ENCODE measurements at regions not wholly inside any gene's neighbourhood (a gene's known extent, or its start where the extent isn't known, plus 50 kb on each side); places are given as distances from the start of the nearest gene placed in this dataset.
A peak's percentile ranks its signal among the peaks of the same experiment; 100 is the strongest.

DNA sequence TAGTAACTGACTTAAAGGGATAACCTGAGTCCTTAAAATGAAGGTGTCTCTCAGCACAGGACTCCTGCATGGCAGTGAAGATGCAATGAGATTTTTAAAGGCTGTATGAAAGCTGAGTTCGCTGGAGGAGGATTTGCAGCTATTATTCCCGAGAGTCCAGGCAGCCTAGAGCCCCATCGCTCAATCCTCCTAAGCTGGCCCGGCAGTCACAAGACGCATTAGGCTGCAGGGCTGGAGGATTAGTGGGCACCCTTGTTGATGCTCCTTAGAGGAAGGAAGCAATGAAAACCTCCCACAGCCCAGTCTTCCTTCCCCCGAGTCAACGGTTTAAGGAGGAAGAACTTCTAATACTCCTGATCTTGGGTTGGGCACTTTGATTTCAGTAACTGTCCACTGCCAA is 239.5 kb downstream of the EFNB2 start:
- Mint-ChIP-seq H3K27me3 (no peaks in the 10 kb centered on the region), H3K27ac (no peak overlapping the region), H3K4me1 (no peaks in the 10 kb centered on the region), H3K36me3 (no peaks in the 10 kb centered on the region), H3K9me3 (peaks cover 0 to 3% (median 0%) of the 10 kb centered on the region in 7 donors), H3K4me3 (no peak overlapping the region)
- Histone ChIP-seq H3K27ac (ENCODE audit: insufficient read depth, low read length, poor library complexity, severe bottlenecking) (no peak overlapping the region), H3K9me3 (ENCODE audit: control insufficient read depth in 2 of 2, low read length in 2 of 2) (no peaks in the 10 kb centered on the region), H3K4me1 (ENCODE audit: control insufficient read depth, insufficient read depth, low read length, poor library complexity, severe bottlenecking) (no peaks in the 10 kb centered on the region), H3K27me3 (ENCODE audit: control insufficient read depth, insufficient read depth, low read length) (no peaks in the 10 kb centered on the region), H3K36me3 (ENCODE audit: control insufficient read depth, insufficient read depth, low read length) (no peaks in the 10 kb centered on the region), H3K4me3 (ENCODE audit: low read depth, low read length) (no peak overlapping the region)
- ATAC-seq (ENCODE audit: low read depth in 2 of 2) = no peak
- DNase-seq = no peak

DNA sequence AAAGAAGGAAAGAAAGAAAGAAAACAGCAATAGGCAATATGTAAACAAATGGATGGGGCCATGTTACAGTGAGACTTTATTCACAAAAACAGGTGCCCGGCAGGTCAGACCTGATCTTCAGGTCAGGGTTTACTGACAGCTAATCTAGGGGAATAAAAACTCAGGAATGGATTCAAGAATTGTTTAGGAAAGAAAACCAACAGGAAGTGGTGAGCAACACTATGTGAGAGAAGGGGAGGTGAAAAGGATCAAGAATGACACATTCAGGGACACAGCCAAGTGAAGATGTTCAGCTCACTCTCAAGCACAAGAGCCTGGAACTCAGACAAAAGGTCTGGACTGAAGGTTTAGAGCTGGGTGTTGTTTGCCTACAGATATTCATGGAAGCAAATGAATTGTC is 244.5 kb downstream of the EFNB2 start:
- Mint-ChIP-seq H3K36me3 (no peaks in the 10 kb centered on the region), H3K27ac (peak overlapping the region in 1 of 3 donors; percentile 9), H3K9me3 (peaks cover 0 to 4% (median 0%) of the 10 kb centered on the region in 7 donors), H3K4me1 (no peaks in the 10 kb centered on the region), H3K4me3 (no peak overlapping the region), H3K27me3 (peaks cover 5% of the 10 kb centered on the region)
- DNase-seq (no peak), ATAC-seq (ENCODE audit: low read depth in 2 of 2) (no peak)
- no peaks in the 10 kb centered on the region for H3K9me3 ChIP-seq (ENCODE audit: control insufficient read depth in 2 of 2, low read length in 2 of 2)
- no peak overlapping the region for H3K27ac ChIP-seq (ENCODE audit: insufficient read depth, low read length, poor library complexity, severe bottlenecking)
- no peak overlapping the region for H3K4me3 ChIP-seq (ENCODE audit: low read depth, low read length)
- no peaks in the 10 kb centered on the region for H3K27me3 ChIP-seq (ENCODE audit: control insufficient read depth, insufficient read depth, low read length)
- no peaks in the 10 kb centered on the region for H3K36me3 ChIP-seq (ENCODE audit: control insufficient read depth, insufficient read depth, low read length)
- no peaks in the 10 kb centered on the region for H3K4me1 ChIP-seq (ENCODE audit: control insufficient read depth, insufficient read depth, low read length, poor library complexity, severe bottlenecking)

DNA sequence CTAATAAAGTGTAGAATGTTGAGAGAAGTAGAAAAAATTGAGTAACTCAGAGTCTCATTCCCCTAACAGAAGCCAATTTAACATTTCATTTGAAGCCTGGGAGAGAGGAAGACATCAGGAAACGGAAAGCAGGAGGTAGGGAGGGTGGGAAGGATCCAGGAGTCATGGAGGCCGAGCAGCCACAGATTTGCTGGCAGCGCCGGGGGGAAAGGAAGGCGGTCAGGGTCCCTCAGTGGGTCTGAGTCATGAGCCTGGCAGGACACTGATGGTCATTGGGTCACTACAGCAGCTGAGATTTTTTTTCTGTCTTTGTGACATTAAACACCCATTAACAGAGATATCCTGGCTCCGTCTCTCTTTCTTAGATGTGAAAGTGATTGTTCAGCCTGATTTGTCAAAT is 248.1 kb downstream of the EFNB2 start:
- Mint-ChIP-seq H3K4me1 (no peaks in the 10 kb centered on the region), H3K4me3 (no peak overlapping the region), H3K9me3 (peaks cover 0 to 4% (median 0%) of the 10 kb centered on the region in 7 donors), H3K36me3 (no peaks in the 10 kb centered on the region), H3K27me3 (peaks cover 5% of the 10 kb centered on the region), H3K27ac (no peak overlapping the region)
- Histone ChIP-seq H3K9me3 (ENCODE audit: control insufficient read depth in 2 of 2, low read length in 2 of 2) (no peaks in the 10 kb centered on the region), H3K4me3 (ENCODE audit: low read depth, low read length) (no peak overlapping the region), H3K27me3 (ENCODE audit: control insufficient read depth, insufficient read depth, low read length) (no peaks in the 10 kb centered on the region), H3K27ac (ENCODE audit: insufficient read depth, low read length, poor library complexity, severe bottlenecking) (no peak overlapping the region), H3K4me1 (ENCODE audit: control insufficient read depth, insufficient read depth, low read length, poor library complexity, severe bottlenecking) (no peaks in the 10 kb centered on the region), H3K36me3 (ENCODE audit: control insufficient read depth, insufficient read depth, low read length) (no peaks in the 10 kb centered on the region)
- no peak for DNase-seq
- ATAC-seq (ENCODE audit: low read depth in 2 of 2) = no peak

DNA sequence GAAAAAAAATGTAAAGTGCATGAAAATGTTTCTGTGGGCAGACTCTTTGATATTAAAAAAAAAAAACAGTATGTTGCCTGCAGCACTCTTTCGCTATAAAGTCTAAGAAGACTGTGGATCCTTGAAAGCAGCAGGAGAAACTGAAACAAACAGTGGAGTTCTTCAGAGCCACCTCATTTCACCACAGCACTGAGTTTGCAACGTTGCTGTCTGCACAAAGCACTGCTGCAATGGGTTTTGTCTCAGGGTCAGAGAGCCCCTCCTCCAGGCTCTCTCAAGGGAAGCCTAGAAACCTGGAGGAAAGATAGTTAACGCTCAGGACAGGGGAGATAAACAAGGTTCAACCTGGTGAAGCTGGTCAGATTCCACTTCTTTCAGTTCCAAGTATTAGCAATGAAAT is 248.7 kb downstream of the EFNB2 start:
- H3K27ac Mint-ChIP-seq = no peak overlapping the region
- ATAC-seq (ENCODE audit: low read depth in 2 of 2) (no peak), DNase-seq (no peak)
- Histone ChIP-seq H3K4me3 (ENCODE audit: low read depth, low read length) (no peak overlapping the region), H3K36me3 (ENCODE audit: control insufficient read depth, insufficient read depth, low read length) (no peaks in the 10 kb centered on the region), H3K4me1 (ENCODE audit: control insufficient read depth, insufficient read depth, low read length, poor library complexity, severe bottlenecking) (no peaks in the 10 kb centered on the region), H3K27me3 (ENCODE audit: control insufficient read depth, insufficient read depth, low read length) (no peaks in the 10 kb centered on the region), H3K9me3 (ENCODE audit: control insufficient read depth in 2 of 2, low read length in 2 of 2) (no peaks in the 10 kb centered on the region), H3K27ac (ENCODE audit: insufficient read depth, low read length, poor library complexity, severe bottlenecking) (no peak overlapping the region)
- no peaks in the 10 kb centered on the region for H3K36me3 Mint-ChIP-seq
- H3K9me3 Mint-ChIP-seq = peaks cover 0 to 4% (median 0%) of the 10 kb centered on the region in 7 donors
- H3K4me3 Mint-ChIP-seq = no peak overlapping the region
- peaks cover 5% of the 10 kb centered on the region for H3K27me3 Mint-ChIP-seq
- no peaks in the 10 kb centered on the region for H3K4me1 Mint-ChIP-seq

DNA sequence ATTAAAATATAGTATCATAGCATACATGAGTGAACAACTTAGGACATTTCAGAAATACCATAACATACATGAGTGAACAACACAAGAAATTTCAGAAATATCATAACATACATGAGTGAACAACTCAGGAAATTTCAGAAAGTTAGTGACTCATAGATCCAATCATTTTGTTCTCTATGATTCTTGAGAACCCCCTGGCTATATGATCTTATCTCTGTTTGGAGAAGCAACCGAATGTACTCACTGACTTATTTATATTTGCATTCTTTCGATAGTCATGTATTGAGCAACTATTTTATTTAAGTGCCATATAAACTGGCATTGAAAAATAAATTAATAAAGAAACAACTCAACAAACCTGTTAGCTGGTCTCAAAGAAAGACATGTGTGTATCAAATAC is 251.1 kb downstream of the EFNB2 start:
- Mint-ChIP-seq H3K27me3 (no peaks in the 10 kb centered on the region), H3K36me3 (no peaks in the 10 kb centered on the region), H3K9me3 (peaks cover 0 to 8% (median 0%) of the 10 kb centered on the region in 7 donors), H3K4me3 (no peak overlapping the region), H3K4me1 (no peaks in the 10 kb centered on the region), H3K27ac (no peak overlapping the region)
- DNase-seq = no peak
- H3K9me3 ChIP-seq (ENCODE audit: control insufficient read depth in 2 of 2, low read length in 2 of 2) = no peaks in the 10 kb centered on the region
- no peak for ATAC-seq (ENCODE audit: low read depth in 2 of 2)
- H3K4me1 ChIP-seq (ENCODE audit: control insufficient read depth, insufficient read depth, low read length, poor library complexity, severe bottlenecking) = no peaks in the 10 kb centered on the region
- H3K27me3 ChIP-seq (ENCODE audit: control insufficient read depth, insufficient read depth, low read length) = no peaks in the 10 kb centered on the region
- H3K4me3 ChIP-seq (ENCODE audit: low read depth, low read length) = no peak overlapping the region
- H3K27ac ChIP-seq (ENCODE audit: insufficient read depth, low read length, poor library complexity, severe bottlenecking) = no peak overlapping the region
- no peaks in the 10 kb centered on the region for H3K36me3 ChIP-seq (ENCODE audit: control insufficient read depth, insufficient read depth, low read length)

DNA sequence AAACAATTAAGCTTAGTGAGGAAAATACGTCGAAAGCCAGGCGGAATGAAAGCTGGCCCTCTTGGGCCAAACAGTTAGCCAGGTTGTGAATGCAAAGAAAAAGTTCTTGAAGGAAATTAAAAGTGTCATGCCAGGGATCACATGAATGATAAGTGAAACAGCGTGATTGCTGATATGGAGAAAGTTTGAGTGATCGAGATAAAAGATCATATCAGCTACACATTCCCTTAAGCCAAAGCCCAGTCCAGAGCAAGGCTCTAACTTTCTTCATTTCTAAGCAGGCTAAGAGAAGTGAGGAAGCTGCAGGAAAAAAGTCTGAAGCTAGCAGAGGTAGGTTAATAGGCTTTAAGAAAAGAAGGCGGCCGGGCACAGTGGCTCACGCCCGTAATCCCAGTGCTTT is 254.0 kb downstream of the EFNB2 start:
- no peak overlapping the region for H3K27ac ChIP-seq (ENCODE audit: insufficient read depth, low read length, poor library complexity, severe bottlenecking)
- ATAC-seq (ENCODE audit: low read depth in 2 of 2) = no peak
- no peaks in the 10 kb centered on the region for H3K27me3 ChIP-seq (ENCODE audit: control insufficient read depth, insufficient read depth, low read length)
- peaks cover 0 to 5% (median 0%) of the 10 kb centered on the region in 7 donors for H3K9me3 Mint-ChIP-seq
- H3K4me3 ChIP-seq (ENCODE audit: low read depth, low read length) = no peak overlapping the region
- no peaks in the 10 kb centered on the region for H3K36me3 ChIP-seq (ENCODE audit: control insufficient read depth, insufficient read depth, low read length)
- H3K27ac Mint-ChIP-seq = no peak overlapping the region
- no peaks in the 10 kb centered on the region for H3K9me3 ChIP-seq (ENCODE audit: control insufficient read depth in 2 of 2, low read length in 2 of 2)
- H3K4me1 Mint-ChIP-seq = no peaks in the 10 kb centered on the region
- no peak overlapping the region for H3K4me3 Mint-ChIP-seq
- no peak for DNase-seq
- no peaks in the 10 kb centered on the region for H3K36me3 Mint-ChIP-seq
- no peaks in the 10 kb centered on the region for H3K27me3 Mint-ChIP-seq
- H3K4me1 ChIP-seq (ENCODE audit: control insufficient read depth, insufficient read depth, low read length, poor library complexity, severe bottlenecking) = no peaks in the 10 kb centered on the region

DNA sequence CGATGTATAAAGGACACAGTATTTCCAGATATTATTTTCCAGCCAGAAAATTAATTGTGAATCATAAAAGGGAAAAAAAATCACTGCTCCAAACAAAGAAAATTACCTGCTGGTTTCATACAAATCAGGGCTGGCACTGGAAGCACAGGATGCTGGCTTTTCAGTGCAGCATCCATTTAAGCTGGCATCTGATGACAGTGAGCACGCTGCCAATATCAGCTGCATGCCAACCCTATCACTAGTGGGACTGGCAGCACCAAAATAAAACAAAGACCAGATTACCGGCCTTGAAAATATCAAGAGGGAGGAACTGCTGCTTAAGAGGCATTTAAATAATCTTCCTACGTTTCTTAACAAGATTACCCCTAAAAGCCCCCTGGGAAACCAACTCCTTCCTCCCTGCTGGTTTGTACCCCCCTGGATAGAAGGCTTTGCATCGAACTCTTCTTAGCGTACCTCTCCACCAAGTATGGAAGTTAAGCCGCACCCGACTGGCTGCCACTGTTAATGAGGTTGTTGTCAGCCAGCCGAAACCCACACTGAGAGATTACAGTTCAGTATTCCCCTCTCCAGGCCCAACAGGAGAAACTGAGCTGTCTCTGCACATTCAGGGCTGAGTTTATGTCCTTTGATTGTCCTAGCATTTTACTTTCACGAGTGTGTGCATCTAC is 257.8 kb downstream of the EFNB2 start:
- Mint-ChIP-seq H3K27me3 (no peaks in the 10 kb centered on the region), H3K4me3 (no peak overlapping the region)

DNA sequence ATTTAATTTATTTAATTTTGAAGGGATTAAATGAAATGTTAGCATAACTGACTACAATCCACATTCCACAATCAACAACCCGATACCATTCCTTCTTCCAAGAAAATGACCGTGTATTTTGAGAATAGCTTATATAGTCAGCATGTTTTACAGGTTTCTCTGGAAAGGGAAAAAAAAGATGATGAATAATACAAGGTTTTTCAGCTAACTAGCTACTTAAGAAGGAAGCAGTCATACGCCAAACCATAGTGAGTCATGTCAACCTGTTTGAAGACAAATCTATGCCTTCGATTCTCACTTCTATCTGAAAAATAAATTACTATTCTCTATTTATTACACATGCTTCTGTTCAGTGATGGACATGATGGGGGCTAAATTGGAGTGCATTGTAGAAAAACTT is 258.6 kb downstream of the EFNB2 start:
- peaks cover 0 to 5% (median 0%) of the 10 kb centered on the region in 7 donors for H3K9me3 Mint-ChIP-seq
- Histone ChIP-seq H3K36me3 (ENCODE audit: control insufficient read depth, insufficient read depth, low read length) (no peaks in the 10 kb centered on the region), H3K4me1 (ENCODE audit: control insufficient read depth, insufficient read depth, low read length, poor library complexity, severe bottlenecking) (no peaks in the 10 kb centered on the region), H3K27me3 (ENCODE audit: control insufficient read depth, insufficient read depth, low read length) (no peaks in the 10 kb centered on the region), H3K4me3 (ENCODE audit: low read depth, low read length) (no peak overlapping the region), H3K9me3 (ENCODE audit: control insufficient read depth in 2 of 2, low read length in 2 of 2) (no peaks in the 10 kb centered on the region), H3K27ac (ENCODE audit: insufficient read depth, low read length, poor library complexity, severe bottlenecking) (no peak overlapping the region)
- ATAC-seq (ENCODE audit: low read depth in 2 of 2) = no peak
- no peaks in the 10 kb centered on the region for H3K4me1 Mint-ChIP-seq
- H3K4me3 Mint-ChIP-seq = no peak overlapping the region
- DNase-seq = no peak
- no peaks in the 10 kb centered on the region for H3K27me3 Mint-ChIP-seq
- H3K36me3 Mint-ChIP-seq = no peaks in the 10 kb centered on the region
- no peak overlapping the region for H3K27ac Mint-ChIP-seq

More for the DNA sequence above, 257.8 kb downstream of the EFNB2 start:
- ATAC-seq (ENCODE audit: low read depth in 2 of 2) (no peak), DNase-seq (no peak)
- no peak overlapping the region for H3K4me3 ChIP-seq (ENCODE audit: low read depth, low read length)
- H3K27me3 ChIP-seq (ENCODE audit: control insufficient read depth, insufficient read depth, low read length) = no peaks in the 10 kb centered on the region
- Mint-ChIP-seq H3K9me3 (peaks cover 0 to 5% (median 0%) of the 10 kb centered on the region in 7 donors), H3K4me1 (no peaks in the 10 kb centered on the region), H3K36me3 (no peaks in the 10 kb centered on the region), H3K27ac (no peak overlapping the region)
- no peak overlapping the region for H3K27ac ChIP-seq (ENCODE audit: insufficient read depth, low read length, poor library complexity, severe bottlenecking)
- H3K36me3 ChIP-seq (ENCODE audit: control insufficient read depth, insufficient read depth, low read length) = no peaks in the 10 kb centered on the region
- H3K4me1 ChIP-seq (ENCODE audit: control insufficient read depth, insufficient read depth, low read length, poor library complexity, severe bottlenecking) = no peaks in the 10 kb centered on the region
- H3K9me3 ChIP-seq (ENCODE audit: control insufficient read depth in 2 of 2, low read length in 2 of 2) = no peaks in the 10 kb centered on the region

Data from CD4-positive, CD25-positive, alpha-beta regulatory T cell (primary cell).